AG09319 (cell line): ENCODE measurements at regions not wholly inside any gene's neighbourhood (a gene's known extent, or its start where the extent isn't known, plus 50 kb on each side); places are given as distances from the start of the nearest gene placed in this dataset.

Experiments used
- DNase-seq: peaks from one replicate; pipeline ENCODE4 v3.0.0-alpha.2; 2010; ENCODE audit warnings: low read depth; ENCODE audit errors: extremely low read depth
- TF ChIP-seq, protein P1 (sequence below): IDR thresholded peaks from 2 replicates; pipeline ENCODE4 v1.5.1; 2011; ENCODE audit warnings: low read depth, mild to moderate bottlenecking, inconsistent platforms, low read length, moderate library complexity

DNA sequence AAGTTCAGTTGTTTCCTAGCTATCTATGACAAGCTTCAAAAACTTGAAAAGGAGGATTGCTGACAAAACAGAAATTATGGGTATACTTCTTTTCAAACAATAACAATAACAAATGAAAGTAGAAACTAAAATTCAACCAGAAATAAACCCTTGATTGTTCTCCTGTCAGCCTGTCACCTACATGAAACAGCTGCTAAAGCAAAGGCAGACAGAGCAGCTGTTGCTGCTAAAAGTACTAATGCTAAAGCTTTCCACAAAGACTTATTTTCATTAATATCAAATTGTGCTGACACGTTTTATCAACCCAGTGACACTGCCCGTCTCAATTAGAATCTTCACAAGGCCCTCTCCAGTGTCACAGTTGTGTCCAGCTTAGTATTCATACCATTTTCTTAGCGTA, 533.2 kb upstream of the GBE1 start:
- TF ChIP-seq, protein P1, sequence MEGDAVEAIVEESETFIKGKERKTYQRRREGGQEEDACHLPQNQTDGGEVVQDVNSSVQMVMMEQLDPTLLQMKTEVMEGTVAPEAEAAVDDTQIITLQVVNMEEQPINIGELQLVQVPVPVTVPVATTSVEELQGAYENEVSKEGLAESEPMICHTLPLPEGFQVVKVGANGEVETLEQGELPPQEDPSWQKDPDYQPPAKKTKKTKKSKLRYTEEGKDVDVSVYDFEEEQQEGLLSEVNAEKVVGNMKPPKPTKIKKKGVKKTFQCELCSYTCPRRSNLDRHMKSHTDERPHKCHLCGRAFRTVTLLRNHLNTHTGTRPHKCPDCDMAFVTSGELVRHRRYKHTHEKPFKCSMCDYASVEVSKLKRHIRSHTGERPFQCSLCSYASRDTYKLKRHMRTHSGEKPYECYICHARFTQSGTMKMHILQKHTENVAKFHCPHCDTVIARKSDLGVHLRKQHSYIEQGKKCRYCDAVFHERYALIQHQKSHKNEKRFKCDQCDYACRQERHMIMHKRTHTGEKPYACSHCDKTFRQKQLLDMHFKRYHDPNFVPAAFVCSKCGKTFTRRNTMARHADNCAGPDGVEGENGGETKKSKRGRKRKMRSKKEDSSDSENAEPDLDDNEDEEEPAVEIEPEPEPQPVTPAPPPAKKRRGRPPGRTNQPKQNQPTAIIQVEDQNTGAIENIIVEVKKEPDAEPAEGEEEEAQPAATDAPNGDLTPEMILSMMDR = no peak

DNA sequence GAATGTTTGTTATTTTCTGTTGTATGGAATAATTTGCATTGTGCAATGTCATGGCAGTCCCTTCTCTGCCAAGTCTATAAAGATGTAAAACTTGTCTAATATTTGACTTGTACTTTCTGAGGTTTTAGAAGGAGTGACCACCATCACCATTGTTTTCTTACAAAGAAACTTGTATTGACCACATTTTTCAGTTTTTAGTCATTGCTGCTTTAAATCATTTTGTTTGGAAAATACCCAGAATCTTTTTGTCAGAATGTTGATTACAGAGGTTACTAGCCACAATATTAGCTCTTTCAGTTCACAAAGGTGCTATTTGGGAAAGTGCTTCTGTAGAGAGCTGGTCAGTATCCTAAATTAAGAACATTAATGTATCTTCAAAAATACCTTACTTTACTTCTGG, 532.4 kb upstream of the GBE1 start:
- TF ChIP-seq, protein P1 = no peak
- DNase-seq = no peak

More for the DNA sequence above, 533.2 kb upstream of the GBE1 start:
- DNase-seq = no peak

DNA sequence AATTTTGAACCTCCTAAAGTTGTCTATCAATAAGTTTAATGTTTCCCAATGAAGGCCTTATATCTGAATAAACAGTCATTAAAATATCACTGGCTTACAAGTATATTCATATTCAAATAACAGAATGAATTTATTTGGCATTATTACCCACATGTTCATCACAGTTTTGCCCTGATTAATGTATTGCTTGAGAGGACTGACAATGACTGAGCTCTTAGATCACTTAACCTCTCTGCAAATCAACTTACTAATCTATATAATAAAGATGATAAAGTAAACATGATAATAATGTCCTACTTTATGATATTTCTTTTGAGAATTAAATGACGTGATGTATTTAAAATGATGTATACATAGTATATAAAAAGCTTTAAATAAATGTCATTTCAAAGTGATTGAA, 532.0 kb upstream of the GBE1 start:
- DNase-seq = no peak
- TF ChIP-seq, protein P1 = no peak

DNA sequence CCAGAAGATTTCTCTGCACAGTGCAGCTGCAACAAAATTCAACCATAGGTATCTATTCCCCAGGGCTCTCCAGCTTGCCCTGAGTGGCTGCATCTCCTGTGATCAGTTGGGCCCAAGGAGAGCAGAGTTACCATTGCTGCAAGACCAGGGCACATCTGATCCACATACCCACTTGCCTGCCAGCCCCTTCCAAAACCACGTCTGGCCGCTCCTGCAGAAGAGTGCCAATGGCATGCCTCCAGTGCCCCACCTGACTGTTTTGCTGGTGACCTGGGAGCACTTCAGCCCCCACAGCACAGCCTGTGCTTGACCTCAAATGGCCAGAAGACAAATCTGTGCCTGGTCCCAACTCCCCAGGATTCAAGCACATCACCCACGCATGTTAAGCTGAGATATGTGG, 526.1 kb upstream of the GBE1 start:
- DNase-seq = no peak
- TF ChIP-seq, protein P1 = no peak

DNA sequence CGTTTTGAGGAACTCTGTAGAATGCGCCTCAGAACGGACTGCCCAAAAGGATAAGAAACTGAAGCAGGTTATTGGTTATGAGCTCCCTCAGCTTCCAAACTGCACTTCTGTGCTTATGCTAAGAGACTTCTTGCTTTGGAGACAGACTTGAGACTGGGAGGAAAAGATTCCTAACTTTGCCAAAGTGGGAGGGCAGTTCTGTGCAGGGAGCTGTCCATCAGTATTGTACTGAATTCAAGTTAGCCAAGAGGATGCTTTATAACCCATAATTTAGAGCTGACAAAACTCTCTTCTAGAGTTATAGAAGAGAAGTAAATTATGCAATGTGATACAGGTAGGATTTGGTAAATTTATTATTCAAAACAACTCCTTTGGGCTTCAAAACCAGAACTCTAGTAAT, 519.8 kb upstream of the GBE1 start:
- TF ChIP-seq, protein P1 = no peak
- no peak for DNase-seq

DNA sequence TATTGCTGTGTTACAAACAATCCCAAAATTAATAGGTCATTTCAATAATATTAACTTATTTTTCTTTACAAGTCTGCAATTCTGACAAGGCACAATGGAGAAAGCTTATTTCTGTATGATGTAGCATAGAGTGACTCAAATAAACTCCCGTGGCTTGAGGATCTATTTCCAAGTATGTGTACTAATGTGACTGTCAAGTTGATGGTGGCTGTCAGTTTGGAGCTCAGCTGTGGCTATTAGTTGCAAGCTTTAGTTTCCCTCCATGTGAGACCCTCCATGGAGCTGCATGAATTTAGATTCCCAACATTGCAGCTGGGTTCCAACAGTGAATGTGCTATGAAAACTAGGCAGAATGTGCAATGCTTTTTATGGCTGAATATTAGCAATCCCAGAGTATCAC, 515.5 kb upstream of the GBE1 start:
- TF ChIP-seq, protein P1 = no peak
- no peak for DNase-seq

DNA sequence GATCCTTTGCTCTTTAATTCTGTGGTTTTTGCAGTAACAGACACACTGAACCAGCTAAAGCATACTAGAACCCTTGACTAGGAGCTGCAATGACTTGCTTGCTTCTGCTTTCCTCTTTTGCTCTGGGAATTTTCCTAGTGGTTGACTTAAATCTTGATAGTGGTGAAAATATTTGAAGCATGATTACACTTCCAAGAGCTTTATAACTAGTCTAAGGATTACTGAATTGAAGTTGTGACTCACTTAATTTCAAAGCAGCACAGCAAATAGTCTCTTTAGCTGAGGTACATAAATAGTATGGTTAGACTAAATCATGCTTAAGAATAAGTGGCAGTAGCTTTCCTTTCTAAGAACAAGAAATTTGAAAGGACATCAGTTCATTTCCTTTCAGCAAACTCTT, 513.5 kb upstream of the GBE1 start:
- TF ChIP-seq, protein P1 = no peak
- DNase-seq = no peak
